SK-N-DZ (cell line): ENCODE measurements at regions not wholly inside any gene's neighbourhood (a gene's known extent, or its start where the extent isn't known, plus 50 kb on each side); places are given as distances from the start of the nearest gene placed in this dataset.
"Not testable (repeated sequence)": the region's sequence is repeated elsewhere in the genome, so short reads cannot be mapped to it uniquely, and the experiment has no call there.

ENCODE experiments used
- DNase-seq: peaks from one replicate; pipeline ENCODE4 v3.0.0-alpha.2; 2015; ENCODE audit warnings: low spot score

DNA sequence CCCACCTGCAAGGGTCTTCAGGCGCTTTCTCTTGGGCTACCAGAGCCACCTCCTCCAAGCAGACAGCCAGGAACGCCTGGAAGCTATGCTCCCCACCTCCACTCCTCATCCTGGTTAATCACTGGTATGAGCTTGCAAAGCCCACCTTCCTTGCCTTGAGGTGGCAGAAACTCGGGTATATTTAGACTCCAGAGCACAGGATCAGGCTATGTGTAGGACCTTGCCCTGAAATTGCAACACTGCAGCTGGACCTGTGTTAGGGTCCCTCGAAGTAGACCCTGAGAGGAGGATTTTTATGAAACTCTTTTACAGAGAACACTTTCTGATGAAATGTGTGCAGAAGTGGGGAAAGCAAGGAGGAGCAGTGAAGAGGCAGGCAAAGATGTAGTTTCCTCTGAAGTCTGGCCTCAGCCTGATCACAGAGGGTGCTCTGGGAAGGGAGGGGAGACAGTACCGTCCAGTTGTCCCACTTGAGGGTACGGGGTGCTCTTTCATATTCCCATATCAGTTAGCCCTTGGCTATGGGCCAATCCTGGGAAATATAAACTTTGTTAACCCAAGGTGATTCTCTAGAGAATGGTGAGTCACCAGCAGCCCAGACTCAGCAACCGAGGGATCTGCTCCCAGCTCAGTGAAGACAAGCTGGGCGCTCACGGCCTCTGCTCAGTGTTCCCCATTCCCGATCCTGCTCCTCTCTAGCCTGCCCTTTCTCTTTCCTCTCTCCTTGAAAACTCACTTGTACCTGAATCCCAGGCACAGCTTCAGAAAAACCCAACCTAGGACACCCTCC lies 157.9 kb downstream of the UQCRFS1 start:
- DNase-seq, result no peak

GRCh38 chr19:29048873-29049272 lies 164.1 kb downstream of the UQCRFS1 start:
- no peak for DNase-seq

- DNase-seq, result no peak
Measured at GRCh38 chr19:29045679-29046254, 167.2 kb downstream of the UQCRFS1 start.

DNA sequence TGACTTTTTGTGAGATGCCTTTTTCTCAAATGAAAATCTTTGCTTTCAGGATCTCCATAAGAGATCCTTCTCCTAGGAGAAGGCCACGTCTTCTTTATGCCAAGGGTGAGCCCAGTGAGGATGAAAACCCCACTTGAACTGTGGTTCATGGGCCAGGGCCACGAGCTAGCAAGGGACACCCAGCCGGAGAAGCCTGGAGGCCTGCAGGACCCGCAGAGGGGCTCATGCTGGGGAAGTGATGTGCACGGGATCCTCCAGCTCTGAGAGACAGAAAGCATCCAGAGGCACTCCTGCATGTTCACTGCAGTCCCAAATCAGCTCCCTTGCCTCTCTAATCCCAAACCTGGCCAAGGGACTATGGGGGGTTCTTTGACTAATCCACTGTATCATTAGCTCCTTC lies 168.9 kb downstream of the UQCRFS1 start:
- no peak for DNase-seq

DNA sequence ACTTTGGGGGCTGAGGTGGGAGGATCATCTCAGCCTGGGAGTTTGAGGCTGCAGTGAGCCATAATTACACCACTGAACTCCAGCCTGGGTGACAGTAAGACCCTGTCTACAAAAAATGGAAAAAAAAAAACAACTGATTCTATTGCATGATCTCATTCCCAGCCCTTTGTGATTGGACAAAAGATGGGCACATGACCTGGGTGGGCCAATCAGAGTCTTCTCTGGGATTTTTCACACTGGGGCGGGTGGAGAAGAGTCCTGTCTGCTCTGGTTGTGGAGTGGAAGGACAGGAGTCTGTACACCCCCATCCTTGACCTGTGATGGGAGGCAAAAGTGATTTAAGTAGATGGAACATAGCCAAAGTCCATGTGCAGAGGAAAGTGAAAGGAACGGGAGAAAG lies 170.5 kb downstream of the UQCRFS1 start:
- no peak for DNase-seq

GRCh38 chr19:29040951-29041350 lies 172.0 kb downstream of the UQCRFS1 start:
- DNase-seq, result no peak

DNA sequence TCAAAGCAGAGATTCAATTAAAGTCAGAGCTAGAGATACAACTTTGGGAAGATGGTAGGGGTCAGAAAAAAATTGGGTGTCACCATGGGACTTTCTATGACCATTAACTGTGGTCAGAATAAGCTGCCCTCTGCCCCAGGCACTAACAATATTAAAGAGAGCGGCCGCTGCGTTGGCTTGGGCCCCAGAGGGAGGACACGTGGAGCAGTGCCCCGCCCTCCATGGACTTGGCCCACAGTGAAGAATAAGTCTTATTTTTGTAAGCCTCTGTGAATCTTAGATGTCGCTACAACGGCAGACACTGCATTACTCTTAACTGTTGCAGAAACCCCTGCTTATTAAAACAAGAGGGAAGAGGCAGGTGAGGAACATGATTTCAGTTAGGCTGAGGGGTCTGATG lies 172.7 kb downstream of the UQCRFS1 start:
- DNase-seq, result no peak

- DNase-seq, result not testable (repeated sequence)
Measured at GRCh38 chr19:29039036-29039435, 173.9 kb downstream of the UQCRFS1 start.

DNA sequence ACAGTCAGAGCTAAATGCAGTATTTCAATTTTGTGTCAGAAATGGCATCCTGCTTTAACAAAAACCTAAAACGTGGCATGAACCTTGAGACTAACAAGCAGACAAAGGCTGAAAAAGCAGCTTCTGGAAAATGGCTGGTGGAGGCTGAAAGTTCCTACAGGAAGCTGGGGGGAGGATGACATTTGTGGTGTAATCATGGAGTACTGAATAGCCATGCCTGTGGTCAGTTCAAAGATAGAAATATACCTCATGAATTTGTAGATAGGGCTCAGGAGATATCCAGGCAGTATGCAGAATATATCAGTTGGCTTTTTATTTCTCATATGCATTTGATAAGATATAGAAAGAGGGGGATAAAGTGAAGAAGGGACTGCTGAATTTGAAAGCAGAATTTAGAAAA lies 181.7 kb downstream of the UQCRFS1 start:
- DNase-seq, result no peak

DNA sequence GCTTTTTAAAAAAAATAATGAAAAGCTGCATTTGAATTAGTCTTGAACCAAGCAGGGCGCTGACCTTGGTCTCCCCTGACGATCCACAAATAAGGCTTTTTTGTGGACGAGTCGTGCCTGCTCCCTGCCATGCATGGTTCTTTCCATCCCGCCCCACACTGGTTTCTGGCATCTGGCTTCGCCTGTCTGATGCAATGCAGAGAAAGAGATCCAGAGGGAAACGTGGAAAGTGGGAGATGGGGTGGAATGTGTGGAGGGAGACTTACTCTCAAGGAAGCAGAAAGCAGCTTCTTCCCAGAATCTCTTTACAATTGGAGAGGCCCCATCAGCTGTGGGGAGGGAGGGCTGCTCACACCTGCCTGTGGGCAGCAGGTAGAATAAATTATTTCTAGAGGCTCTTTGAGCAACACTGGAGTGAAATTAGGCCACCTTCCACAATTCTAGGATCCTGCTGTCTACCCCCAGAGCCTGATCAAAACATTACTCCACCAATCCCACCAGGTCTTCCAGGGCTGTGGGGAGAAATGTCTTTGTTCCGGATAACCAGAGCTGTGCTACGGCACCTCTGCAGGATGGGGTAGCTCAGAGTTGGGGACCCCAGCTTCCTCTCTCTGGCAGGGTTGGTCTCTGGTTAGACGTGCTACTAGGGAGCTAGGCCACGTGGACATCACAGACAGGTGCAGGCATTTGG lies 183.5 kb downstream of the UQCRFS1 start:
- DNase-seq, result no peak

- no peak for DNase-seq
Measured at GRCh38 chr19:29022599-29022998, 190.4 kb downstream of the UQCRFS1 start.

- no peak for DNase-seq
Measured at GRCh38 chr19:29022165-29022564, 190.8 kb downstream of the UQCRFS1 start.

DNA sequence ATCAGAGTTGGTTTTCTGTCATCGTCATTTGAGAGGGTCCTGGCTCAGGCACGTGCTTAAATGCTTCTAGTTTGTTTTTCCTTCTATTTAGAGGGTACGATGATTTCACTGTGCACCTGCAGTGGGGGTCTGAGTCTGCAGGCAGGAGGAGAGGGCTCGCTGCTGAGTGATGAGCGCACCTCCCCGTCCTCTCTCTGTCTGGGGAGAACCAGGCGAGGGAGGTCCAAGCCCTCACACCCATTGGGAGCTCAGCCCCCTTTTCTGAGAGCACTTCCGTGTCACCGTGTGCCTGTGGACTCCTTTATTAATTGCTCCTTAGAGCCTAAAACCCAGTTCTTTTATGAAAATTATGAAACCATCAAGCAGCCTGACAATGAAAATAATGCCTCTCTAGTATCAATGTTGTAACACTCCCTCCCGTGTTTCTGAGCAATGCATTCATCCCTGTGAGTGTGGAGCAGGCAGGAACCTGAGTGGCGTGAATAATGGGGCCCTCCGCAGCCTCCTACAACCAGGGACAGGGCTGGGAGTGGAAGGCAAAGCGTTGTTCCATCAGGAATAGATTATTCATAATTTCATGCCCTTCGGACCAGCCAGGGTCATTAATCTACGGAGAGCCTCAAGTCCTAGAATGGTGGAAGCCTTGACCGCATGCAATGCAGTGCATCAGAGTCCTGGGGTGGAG lies 191.6 kb downstream of the UQCRFS1 start:
- no peak for DNase-seq

- DNase-seq, result no peak
Measured at GRCh38 chr19:29019403-29019802, 193.5 kb downstream of the UQCRFS1 start.

- DNase-seq, result no peak
Measured at GRCh38 chr19:29018542-29018941, 194.4 kb downstream of the UQCRFS1 start.

DNA sequence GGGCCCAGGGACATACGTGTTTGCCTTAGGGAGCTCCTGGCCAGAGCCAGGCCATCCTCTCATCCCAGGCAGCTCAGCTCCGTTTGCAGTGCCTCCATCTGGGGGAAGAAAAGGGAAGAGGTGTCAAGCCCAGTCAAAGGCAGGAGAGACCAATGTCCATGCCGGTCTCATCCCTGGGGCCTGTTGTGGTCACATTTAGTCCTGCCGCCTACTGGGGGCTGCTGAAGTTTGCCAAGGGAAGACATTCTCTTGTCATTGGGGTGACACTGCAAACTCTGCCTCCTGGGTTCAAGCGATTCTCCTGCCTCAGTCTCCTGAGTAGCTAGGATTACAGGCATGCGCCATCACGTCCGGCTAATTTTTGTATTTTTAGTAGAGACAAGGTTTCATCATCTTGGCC lies 195.2 kb downstream of the UQCRFS1 start:
- no peak for DNase-seq

DNA sequence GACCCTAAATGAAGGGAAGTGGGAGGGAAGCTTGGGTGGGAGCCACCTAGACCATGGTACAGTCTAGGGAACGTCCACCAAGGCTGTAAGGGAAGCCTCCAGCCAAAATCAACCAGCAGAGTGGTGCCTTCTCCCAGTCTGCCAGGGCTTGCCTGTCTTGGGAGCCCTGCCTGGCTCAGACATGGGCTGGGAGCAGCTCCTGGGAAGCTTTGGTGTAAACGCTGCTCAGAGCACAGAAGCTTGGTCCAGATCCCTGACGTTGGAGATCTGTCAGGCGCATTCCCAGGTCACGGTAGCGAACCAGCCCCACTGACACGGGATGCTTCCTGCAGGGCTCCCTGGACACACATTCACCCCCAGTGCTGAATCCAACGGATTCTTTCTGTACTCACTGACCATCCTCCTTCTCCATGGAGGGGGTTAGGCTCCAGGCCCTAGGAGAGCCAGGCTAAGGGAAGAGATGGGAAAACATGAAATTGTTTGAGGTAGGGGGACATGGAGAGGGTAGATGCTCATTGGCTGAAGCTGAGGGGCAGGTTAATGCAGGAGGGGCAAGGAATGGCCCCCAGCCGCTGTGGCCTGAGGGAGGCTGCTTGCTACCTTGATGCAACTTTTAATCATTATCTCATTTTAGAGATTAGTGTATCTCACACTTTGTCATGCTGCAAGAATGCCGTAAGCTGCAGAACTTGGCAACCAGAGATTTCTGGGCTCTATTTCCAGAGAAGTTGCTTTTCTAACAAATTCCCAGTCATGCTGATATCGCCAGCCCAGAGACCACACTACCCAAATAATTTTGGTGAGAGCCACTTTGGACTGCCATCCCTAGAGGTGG lies 195.8 kb downstream of the UQCRFS1 start:
- no peak for DNase-seq

GRCh38 chr19:29016353-29016752 lies 196.6 kb downstream of the UQCRFS1 start:
- no peak for DNase-seq

DNA sequence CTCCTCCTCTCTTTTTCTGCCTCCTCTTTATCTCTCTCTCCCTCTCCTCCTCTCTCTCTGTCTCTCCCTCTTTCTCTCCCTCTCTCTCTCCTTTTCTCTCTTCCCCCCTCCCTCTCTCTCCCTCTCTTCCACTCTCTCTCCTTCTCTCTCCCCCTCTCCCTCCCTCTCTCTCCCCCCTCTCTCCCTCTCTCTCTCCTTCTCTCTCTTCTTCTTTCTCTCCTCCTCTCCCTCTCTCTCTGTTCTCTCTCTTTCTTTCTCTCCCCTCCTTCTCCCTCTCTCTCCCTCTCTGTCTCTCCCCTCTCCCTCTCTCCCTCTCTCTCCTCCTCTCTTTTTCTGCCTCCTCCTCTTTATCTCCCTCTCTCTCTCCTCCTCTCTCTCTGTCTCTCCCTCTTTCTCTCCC lies 197.4 kb downstream of the UQCRFS1 start:
- no peak for DNase-seq

GRCh38 chr19:29014857-29015436 lies 198.0 kb downstream of the UQCRFS1 start:
- DNase-seq, result no peak

DNA sequence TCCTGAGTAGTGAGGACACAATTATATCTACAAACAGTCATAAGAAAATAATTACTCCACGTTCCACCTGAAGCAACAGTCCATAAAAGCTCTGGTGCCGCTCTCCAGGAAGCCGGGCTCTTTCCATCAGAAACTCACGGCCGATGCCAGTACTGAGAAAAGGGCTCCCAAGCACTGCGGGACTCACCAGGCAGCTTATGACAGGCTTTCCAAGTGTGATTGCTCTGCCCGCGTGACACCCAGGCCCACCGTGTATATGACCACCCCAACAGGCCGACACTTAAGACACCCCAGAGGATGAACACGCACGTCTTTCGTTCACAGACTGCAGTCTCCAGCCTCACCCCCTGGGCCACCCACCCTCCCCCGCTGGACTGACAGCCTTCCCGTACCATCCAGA lies 199.0 kb downstream of the UQCRFS1 start:
- no peak for DNase-seq
